Islet precursor cell (in vitro differentiated cells): ENCODE measurements at regions not wholly inside any gene's neighbourhood (a gene's known extent, or its start where the extent isn't known, plus 50 kb on each side); places are given as distances from the start of the nearest gene placed in this dataset.
"Not testable (repeated sequence)": the region's sequence is repeated elsewhere in the genome, so short reads cannot be mapped to it uniquely, and the experiment has no call there.

Source experiments
- DNase-seq: peaks from one replicate; pipeline ENCODE4 v3.0.0-alpha.2; 2018

DNA sequence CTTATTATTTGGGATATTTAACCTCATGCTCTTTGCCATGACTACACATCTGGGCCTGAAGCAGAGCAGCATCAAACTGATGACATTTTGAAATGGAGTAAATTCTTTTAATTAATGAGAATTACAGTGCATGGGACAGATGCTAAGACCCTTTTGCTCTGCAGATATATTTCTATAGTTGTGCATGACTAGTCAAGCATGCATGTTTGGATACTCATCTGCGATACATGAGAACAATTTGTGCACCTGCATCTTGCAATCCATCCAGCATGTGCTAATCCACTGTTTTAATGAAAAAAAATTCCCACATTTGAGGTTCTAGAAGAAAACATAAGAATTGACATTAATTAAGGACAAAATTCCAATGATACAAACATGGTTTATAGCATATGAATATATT lies 1047.6 kb upstream of the ACO1 start:
- DNase-seq = no peak

- no peak for DNase-seq
These were observed 1037.3 kb upstream of the ACO1 start for GRCh38 chr9:31347082-31347617.

- DNase-seq = no peak
These were observed 1029.1 kb upstream of the ACO1 start for GRCh38 chr9:31355159-31355882.

DNA sequence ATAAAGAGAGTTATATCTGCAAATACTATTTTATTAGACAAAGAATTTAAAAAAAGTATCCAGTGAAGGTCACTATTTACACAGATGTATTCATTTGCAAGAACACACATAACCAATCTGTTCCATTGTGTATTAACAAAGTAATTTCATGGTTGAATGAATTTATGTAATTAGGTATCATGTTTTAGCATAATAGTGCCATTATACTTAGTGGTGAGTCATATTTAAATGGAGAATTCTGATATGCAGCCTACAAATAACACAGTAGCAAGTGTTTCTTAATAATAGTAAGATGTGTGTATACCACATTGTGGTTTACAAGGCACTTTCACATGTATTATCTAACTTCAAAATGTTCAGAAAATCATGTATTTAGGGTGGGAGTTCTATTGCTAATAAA lies 1028.5 kb upstream of the ACO1 start:
- DNase-seq = no peak

DNA sequence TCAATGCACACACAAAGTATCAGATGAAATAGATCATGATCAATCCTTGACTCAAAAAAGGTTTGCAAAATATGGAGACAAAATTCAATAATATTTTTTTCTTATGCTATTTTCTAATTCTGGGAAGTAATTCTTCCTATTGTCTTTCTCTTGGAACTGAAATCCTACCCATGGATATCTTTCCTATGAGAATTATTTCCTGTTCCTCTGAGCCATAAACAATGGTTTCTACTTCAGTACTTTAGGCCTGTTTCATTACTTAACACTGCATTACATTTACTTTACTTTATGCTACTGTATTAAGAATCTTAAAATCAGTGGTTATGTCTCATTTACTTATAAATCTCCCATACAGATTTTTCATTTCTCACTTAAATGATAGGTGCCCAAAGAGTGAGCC lies 1025.4 kb upstream of the ACO1 start:
- DNase-seq = no peak

DNA sequence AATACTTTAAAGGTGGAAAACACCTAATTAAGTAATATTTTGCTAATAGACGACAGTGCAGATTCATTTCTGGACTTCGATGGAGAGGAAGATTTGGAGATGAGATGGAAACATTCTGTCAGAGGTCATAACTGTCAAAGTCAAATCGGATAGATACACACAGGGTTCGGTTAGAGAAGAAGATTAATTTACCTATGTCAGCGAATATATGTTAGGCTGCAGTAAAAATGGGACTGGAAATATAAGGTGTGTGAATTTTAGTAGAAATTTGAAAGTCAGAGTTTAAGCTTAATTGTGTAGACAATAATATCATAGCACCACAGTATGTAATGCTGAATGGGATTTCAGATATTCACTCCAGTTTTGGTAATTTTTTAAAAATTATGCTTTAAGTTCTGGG lies 1020.3 kb upstream of the ACO1 start:
- DNase-seq = no peak

GRCh38 chr9:31372799-31373587 lies 1011.5 kb upstream of the ACO1 start:
- DNase-seq = no peak

- DNase-seq = no peak
These were observed 1007.1 kb upstream of the ACO1 start for GRCh38 chr9:31377358-31377757.

GRCh38 chr9:31388660-31389059 lies 995.8 kb upstream of the ACO1 start:
- no peak for DNase-seq

- no peak for DNase-seq
These were observed 995.4 kb upstream of the ACO1 start for GRCh38 chr9:31389075-31389474.

DNA sequence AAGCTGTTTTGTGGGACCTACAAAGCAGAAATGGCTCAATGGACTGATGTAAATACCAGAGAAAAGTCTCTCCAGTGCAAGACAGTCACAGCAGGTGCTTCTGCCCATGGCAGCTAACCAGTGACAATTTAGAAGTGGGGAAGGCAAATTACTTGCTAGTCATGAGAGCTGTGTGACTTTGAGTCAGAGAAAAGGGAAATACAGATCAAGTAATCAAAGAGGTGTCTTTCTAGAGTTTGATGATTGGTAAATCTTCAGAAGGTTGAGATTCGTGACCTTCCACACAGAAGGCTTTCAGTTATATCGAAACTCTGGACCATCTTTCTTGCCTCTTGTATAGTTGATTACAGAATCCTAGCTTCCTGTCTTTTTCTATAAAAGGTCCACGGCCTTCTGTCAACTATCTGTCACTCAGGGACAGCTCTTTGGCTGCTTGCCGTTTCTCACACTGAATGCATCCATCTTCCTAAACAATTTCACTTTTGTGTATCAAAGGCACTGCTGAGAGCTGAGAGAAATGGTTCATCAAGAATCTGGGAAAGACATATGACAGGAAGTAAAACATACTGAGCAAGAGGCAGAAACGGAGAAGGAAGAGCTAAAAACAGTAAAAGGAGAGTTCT lies 993.9 kb upstream of the ACO1 start:
- DNase-seq = no peak

GRCh38 chr9:31393240-31393639 lies 991.2 kb upstream of the ACO1 start:
- DNase-seq = no peak

DNA sequence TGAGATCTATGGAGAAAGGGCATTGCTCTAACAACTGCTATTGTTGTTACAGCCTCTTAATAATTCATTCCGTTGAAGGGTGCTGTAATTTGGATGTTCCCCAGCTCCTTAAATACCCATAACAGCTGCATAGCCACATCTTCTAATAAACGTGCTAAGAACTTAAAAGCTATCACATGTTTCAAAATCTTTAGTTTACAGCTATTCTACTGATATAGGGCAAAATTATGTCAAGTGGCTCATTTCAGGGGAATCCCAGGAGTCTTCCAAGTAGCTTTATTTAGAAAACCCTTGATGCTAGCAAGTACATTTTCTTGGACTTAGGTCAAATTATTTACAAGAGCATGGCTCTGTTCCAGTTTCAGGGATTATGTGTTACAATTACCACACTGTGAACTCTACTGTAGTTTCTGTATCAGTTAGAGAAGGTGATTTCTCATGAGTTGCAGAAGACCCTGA lies 990.4 kb upstream of the ACO1 start:
- DNase-seq = no peak

DNA sequence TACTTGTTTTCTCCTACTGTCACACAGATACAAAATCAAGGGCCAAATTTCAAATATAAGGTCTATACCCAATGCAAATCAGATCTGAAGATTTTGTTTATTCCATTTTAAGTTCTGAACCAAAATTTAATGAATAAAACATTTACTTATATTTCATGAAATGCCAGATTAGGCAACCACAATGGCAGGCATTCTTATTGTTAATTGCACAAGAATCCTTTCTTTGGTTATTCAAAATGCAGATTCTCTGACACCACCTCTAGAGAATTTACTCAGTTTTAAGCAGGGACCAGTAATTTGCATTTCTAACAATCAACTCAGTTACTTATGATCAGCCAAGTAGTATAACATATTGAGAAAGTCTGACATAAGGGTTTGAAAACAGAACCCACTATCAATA lies 972.4 kb upstream of the ACO1 start:
- DNase-seq = no peak

DNA sequence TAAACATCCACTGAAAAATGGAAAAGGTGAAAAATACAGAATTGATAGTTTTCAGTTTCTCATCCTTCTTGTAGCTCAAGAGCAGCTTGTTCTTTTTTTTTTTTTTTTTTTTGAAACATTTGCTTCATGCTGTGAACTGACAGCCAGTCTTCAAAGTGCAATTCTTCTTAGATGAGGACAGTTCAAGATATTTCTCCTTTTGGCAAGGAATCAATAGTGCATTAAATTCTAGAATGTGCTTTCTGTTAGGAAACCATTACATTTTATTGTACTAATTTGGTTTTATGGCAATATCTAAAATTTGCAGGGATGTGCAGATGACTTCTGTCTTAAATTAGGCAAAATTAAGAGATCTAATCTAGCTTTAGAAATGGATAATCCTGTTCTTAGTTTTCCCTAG lies 969.3 kb upstream of the ACO1 start:
- DNase-seq = no peak

DNA sequence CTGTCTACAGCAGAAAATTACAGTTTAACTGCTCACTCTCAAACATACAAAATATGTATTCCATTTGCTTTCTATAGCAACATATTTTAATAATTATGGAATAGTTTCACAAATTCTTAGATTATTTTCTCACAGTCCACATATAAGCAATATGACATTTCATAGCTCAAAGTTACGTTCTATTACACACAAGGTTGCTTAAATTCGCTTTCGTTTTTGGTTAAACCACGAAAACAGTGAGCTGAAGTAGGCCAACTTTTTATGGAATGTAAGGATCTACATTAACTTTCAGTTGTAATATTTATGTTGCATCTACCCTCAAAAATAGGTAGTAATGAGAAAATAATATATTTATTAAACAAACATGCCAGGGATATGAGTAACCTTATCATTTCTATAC lies 966.0 kb upstream of the ACO1 start:
- DNase-seq = no peak

- not testable (repeated sequence) for DNase-seq
These were observed 940.6 kb upstream of the ACO1 start for GRCh38 chr9:31443630-31444457.

GRCh38 chr9:31445357-31445756 lies 939.1 kb upstream of the ACO1 start:
- no peak for DNase-seq

DNA sequence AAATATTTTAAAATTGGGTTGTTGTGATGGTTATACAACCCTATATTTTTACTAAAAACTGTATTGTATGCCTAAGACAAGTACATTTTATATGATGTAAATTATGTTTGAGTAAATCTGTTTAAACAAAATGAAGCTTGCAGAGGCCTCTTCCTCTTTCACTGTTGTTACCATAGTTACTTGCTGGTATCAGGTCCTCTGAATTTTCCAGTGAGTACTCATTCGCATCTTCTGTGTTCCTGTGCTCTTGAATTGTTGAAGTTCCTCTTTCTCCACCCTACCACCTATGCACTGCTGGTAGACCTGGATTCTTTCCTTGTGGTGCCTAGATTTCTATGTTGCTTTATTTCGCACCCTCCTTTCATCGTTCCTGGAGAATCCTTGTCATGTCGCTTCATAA lies 938.5 kb upstream of the ACO1 start:
- no peak for DNase-seq

GRCh38 chr9:31467075-31467474 lies 917.4 kb upstream of the ACO1 start:
- DNase-seq = no peak

- DNase-seq = peak; percentile 64
These were observed 914.4 kb upstream of the ACO1 start for GRCh38 chr9:31470051-31470450.

DNA sequence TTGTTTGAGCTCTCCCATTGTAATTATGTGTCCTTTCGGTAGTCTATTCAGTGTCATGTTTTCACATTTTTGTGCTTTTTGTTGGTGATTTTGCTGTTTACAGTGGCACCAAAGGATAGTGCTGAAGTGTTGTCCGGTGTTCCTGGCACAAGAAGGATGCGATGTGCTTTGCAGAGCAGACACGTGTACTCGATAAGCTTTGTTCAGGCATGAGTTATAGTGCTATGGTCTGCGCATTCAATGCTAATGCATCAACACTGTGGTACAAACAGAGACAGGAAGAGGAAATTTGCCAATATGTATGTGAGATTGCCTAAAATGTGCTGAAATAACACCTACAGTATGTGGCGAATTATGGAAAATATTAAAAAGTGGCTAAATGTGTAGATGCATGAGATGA lies 913.4 kb upstream of the ACO1 start:
- DNase-seq = no peak

GRCh38 chr9:31486630-31487029 lies 897.8 kb upstream of the ACO1 start:
- DNase-seq = no peak
